ENCODE measurements at regions not wholly inside any gene's neighbourhood (a gene's known extent, or its start where the extent isn't known, plus 50 kb on each side); places are given as distances from the start of the nearest gene placed in this dataset.
A peak's percentile ranks its signal among the peaks of the same experiment; 100 is the strongest.

GRCh38 chr12:74985986-74986319 is 223.7 kb downstream of the KCNC2 start:
- no peak for DNase-seq
- peak; percentile 28 for ATAC-seq

GRCh38 chr12:74988156-74988555 is 221.5 kb downstream of the KCNC2 start:
- ATAC-seq = no peak
- no peak for DNase-seq

Data from stimulated activated naive CD8-positive, alpha-beta T cell treated with anti-CD3 and anti-CD28 coated beads, Interleukin-15, Interleukin-2, amounts not matched to agents 100 U/mL and 50 U/mL, for 24 hours (primary cell).